Skeletal muscle satellite cell (primary cell): ENCODE measurements at regions not wholly inside any gene's neighbourhood (a gene's known extent, or its start where the extent isn't known, plus 50 kb on each side); places are given as distances from the start of the nearest gene placed in this dataset.

Experiments used
- H3K27me3 ChIP-seq: 2 replicates; pipeline ENCODE4 v1.7.0; 2013; ENCODE audit warnings: low read length; ENCODE audit not compliant: control insufficient read depth, insufficient read depth
- H3K36me3 ChIP-seq: 2 replicates; pipeline ENCODE4 v1.7.0; 2013; ENCODE audit warnings: mild to moderate bottlenecking, control low read depth, low read length; ENCODE audit not compliant: insufficient read depth
- H3K4me1 ChIP-seq: 2 replicates; pipeline ENCODE4 v1.7.0; 2013; ENCODE audit warnings: low read length; ENCODE audit not compliant: control insufficient read depth, insufficient read depth
- H3K4me2 ChIP-seq: 2 replicates; pipeline ENCODE4 v1.7.0; 2013; ENCODE audit warnings: mild to moderate bottlenecking, low read length
- H3K4me3 ChIP-seq: 2 replicates; pipeline ENCODE4 v1.7.0; 2013; ENCODE audit warnings: low read length
- H3K9ac ChIP-seq: 2 replicates; pipeline ENCODE4 v1.7.0; 2013; ENCODE audit warnings: mild to moderate bottlenecking, low read depth, low read length, moderate library complexity
- H3K9me3 ChIP-seq: replicated peaks from 2 replicates; pipeline ENCODE4 v1.7.0; 2013; ENCODE audit warnings: mild to moderate bottlenecking, control low read depth, low read length

- H3K9ac ChIP-seq: no peak overlapping the region
- no peaks in the 10 kb centered on the region for H3K9me3 ChIP-seq
- H3K4me1 ChIP-seq: no peaks in the 10 kb centered on the region
- H3K27me3 ChIP-seq: peaks cover 38% of the 10 kb centered on the region
- no peak overlapping the region for H3K4me2 ChIP-seq
- no peak overlapping the region for H3K4me3 ChIP-seq
- H3K36me3 ChIP-seq: no peaks in the 10 kb centered on the region
These were observed 182.0 kb upstream of the MPDZ start for GRCh38 chr9:13461414-13461991.

- Histone ChIP-seq H3K4me2 (no peak overlapping the region), H3K4me3 (no peak overlapping the region), H3K36me3 (no peaks in the 10 kb centered on the region), H3K4me1 (no peaks in the 10 kb centered on the region), H3K9ac (no peak overlapping the region), H3K27me3 (peaks cover 33% of the 10 kb centered on the region), H3K9me3 (no peaks in the 10 kb centered on the region)
These were observed 179.6 kb upstream of the MPDZ start for GRCh38 chr9:13459071-13459470.

- H3K4me2 ChIP-seq: no peak overlapping the region
These were observed 178.3 kb upstream of the MPDZ start for GRCh38 chr9:13457795-13458194.

GRCh38 chr9:13450723-13451122, 171.2 kb upstream of the MPDZ start:
- no peaks in the 10 kb centered on the region for H3K9me3 ChIP-seq
- H3K9ac ChIP-seq: no peak overlapping the region
- no peaks in the 10 kb centered on the region for H3K36me3 ChIP-seq
- H3K4me2 ChIP-seq: no peak overlapping the region
- no peaks in the 10 kb centered on the region for H3K4me1 ChIP-seq
- peaks cover 66% of the 10 kb centered on the region for H3K27me3 ChIP-seq
- H3K4me3 ChIP-seq: no peak overlapping the region

More at GRCh38 chr9:13457795-13458194, 178.3 kb upstream of the MPDZ start:
- Histone ChIP-seq H3K4me1 (no peaks in the 10 kb centered on the region), H3K27me3 (peaks cover 34% of the 10 kb centered on the region), H3K9me3 (no peaks in the 10 kb centered on the region), H3K9ac (no peak overlapping the region), H3K36me3 (no peaks in the 10 kb centered on the region), H3K4me3 (no peak overlapping the region)

GRCh38 chr9:13448482-13448881, 169.0 kb upstream of the MPDZ start:
- Histone ChIP-seq H3K9me3 (no peaks in the 10 kb centered on the region), H3K4me1 (no peaks in the 10 kb centered on the region), H3K4me3 (no peak overlapping the region), H3K27me3 (peaks cover 81% of the 10 kb centered on the region), H3K4me2 (no peak overlapping the region), H3K9ac (no peak overlapping the region), H3K36me3 (no peaks in the 10 kb centered on the region)

- Histone ChIP-seq H3K4me1 (no peaks in the 10 kb centered on the region), H3K9me3 (no peaks in the 10 kb centered on the region), H3K36me3 (no peaks in the 10 kb centered on the region), H3K4me3 (no peak overlapping the region), H3K9ac (no peak overlapping the region), H3K4me2 (no peak overlapping the region), H3K27me3 (peaks cover 86% of the 10 kb centered on the region)
These were observed 168.4 kb upstream of the MPDZ start for GRCh38 chr9:13447843-13448422.

- peak overlapping the region; percentile 20 for H3K4me2 ChIP-seq
- H3K9ac ChIP-seq: no peak overlapping the region
- no peaks in the 10 kb centered on the region for H3K36me3 ChIP-seq
- H3K4me1 ChIP-seq: no peaks in the 10 kb centered on the region
- H3K27me3 ChIP-seq: peaks cover 88% of the 10 kb centered on the region
- H3K4me3 ChIP-seq: no peak overlapping the region
- H3K9me3 ChIP-seq: no peaks in the 10 kb centered on the region
These were observed 167.7 kb upstream of the MPDZ start for GRCh38 chr9:13446938-13447842.

- Histone ChIP-seq H3K4me3 (no peak overlapping the region), H3K27me3 (peaks cover 89% of the 10 kb centered on the region), H3K4me1 (no peaks in the 10 kb centered on the region), H3K9me3 (no peaks in the 10 kb centered on the region), H3K9ac (no peak overlapping the region), H3K36me3 (no peaks in the 10 kb centered on the region), H3K4me2 (no peak overlapping the region)
These were observed 166.9 kb upstream of the MPDZ start for GRCh38 chr9:13446286-13446937.

GRCh38 chr9:13445103-13445500, 165.6 kb upstream of the MPDZ start:
- Histone ChIP-seq H3K9ac (no peak overlapping the region), H3K27me3 (peaks cover 95% of the 10 kb centered on the region), H3K4me1 (no peaks in the 10 kb centered on the region), H3K4me2 (no peak overlapping the region), H3K36me3 (no peaks in the 10 kb centered on the region), H3K9me3 (no peaks in the 10 kb centered on the region), H3K4me3 (no peak overlapping the region)

GRCh38 chr9:13444245-13445102, 165.0 kb upstream of the MPDZ start:
- H3K4me2 ChIP-seq: no peak overlapping the region
- no peaks in the 10 kb centered on the region for H3K9me3 ChIP-seq
- no peaks in the 10 kb centered on the region for H3K4me1 ChIP-seq
- peaks cover 95% of the 10 kb centered on the region for H3K27me3 ChIP-seq
- H3K9ac ChIP-seq: no peak overlapping the region
- H3K36me3 ChIP-seq: no peaks in the 10 kb centered on the region
- H3K4me3 ChIP-seq: no peak overlapping the region
